HG02759 (cell line): ENCODE measurements at regions not wholly inside any gene's neighbourhood (a gene's known extent, or its start where the extent isn't known, plus 50 kb on each side); places are given as distances from the start of the nearest gene placed in this dataset.
A peak's percentile ranks its signal among the peaks of the same experiment; 100 is the strongest.

Experiments used
- ATAC-seq: cut with Tn5 transposase; IDR thresholded peaks from one replicate; pipeline ENCODE4 v1.9.1; 2021; ENCODE audit warnings: mild to moderate bottlenecking, moderate library complexity; ENCODE audit not compliant: unreplicated experiment

DNA sequence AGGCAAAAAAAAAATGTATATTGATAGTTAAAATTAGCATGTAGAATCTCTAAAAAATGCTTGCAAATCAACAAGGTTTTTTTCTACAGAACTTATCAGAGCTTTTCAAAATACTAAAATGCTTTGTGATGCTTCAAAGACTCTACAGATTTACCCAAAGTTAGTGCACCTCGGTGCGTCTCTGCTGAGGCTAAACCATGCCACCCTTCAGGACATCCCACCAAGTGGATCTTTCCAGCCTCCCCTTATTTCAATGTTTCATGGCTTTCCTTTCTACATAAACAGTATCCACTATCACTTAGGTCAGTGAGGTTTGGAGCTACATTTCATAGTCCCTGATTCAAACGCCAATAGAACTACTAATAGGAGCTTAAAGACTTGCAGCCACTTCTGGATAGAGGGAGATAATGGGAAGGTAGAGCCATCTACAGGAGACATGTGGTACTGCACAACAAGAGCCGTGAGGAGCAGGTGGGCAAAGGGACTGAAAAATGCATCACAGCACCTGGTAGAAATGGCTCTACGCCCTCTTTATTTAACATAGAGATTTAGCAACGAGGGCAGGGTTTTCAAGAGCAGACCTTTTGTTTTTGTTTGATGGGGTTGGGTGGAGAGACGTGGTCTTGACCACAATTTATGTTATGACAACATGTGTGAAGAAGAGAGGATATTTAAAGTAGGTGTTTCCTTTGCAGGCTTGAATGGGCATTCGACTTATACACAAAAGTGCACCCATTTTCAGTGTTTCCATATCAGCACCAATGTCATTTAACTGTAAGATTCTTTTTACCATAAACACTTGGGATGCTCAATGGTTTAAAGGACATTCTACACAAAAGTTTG lies 56.1 kb upstream of the SLC35G4 start:
- peak; percentile 81 for ATAC-seq

GRCh38 chr18:11548916-11549551 lies 60.4 kb upstream of the SLC35G4 start:
- no peak for ATAC-seq

DNA sequence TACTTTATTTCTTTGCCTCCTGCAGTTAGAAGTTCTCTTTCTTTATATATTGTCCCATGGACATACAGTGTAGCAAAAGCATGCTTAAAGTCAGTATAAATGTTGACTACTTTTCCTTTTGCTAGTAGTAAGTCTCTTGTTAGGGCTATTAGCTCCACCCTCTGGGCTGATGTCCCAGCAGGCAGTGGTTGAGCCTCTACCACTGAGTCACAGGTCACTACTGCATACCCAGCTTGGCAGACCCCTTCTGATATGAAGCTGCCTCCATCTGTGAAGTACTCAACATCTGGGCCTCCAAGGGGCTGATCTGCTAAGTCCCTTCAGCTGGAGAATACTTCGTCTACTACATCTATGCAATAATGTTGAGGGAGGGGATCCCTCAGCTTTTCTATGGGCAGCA lies 61.0 kb upstream of the SLC35G4 start:
- ATAC-seq, result no peak

DNA sequence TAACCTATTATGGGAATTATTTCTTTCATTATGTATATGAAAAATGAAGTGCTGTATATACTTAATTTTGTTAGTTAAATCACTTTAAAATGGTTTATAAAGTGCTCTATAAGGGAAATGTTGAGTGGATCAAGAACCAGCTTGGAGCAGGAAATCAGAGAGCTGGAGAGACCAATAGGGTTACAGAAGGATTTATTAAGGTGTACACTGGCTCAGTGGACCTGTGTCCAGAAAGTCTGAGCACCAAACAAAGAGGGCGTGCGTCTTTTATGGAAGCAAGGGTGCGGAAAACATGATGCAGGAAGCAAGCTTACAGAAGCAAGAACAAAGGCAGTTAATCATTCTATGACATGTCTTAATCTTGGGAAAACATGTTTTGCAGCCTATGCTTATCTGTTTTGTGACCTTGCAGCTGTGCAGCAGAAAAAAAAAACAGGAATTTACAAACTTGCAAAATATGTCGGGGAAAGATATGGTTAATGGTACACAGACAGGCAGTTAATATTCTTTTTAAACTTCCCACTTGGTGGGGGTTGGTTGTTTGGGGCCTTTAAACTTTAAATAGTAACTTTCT lies 65.2 kb upstream of the SLC35G4 start:
- no peak for ATAC-seq

DNA sequence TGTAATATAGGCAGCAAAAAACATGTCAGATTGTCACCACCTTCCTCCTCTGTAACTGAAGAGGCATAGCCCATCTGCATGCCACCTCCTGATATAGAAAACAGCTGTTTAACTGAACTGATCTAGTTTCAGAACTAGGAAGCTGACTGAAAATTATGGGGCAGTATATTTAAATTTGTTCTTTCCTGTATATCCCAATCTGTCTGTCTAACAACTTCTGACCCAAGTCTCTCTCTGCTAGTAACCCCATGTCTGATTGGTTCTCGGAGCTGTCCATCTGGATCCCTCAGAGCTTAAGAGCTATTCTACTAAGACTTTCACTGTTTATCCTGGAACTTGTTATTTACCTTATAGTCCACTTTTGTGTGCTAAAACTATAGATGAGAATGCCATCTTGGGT lies 68.2 kb upstream of the SLC35G4 start:
- ATAC-seq, result no peak

GRCh38 chr18:11533942-11534496 lies 75.4 kb upstream of the SLC35G4 start:
- no peak for ATAC-seq

GRCh38 chr18:11533513-11533890 lies 75.9 kb upstream of the SLC35G4 start:
- no peak for ATAC-seq

DNA sequence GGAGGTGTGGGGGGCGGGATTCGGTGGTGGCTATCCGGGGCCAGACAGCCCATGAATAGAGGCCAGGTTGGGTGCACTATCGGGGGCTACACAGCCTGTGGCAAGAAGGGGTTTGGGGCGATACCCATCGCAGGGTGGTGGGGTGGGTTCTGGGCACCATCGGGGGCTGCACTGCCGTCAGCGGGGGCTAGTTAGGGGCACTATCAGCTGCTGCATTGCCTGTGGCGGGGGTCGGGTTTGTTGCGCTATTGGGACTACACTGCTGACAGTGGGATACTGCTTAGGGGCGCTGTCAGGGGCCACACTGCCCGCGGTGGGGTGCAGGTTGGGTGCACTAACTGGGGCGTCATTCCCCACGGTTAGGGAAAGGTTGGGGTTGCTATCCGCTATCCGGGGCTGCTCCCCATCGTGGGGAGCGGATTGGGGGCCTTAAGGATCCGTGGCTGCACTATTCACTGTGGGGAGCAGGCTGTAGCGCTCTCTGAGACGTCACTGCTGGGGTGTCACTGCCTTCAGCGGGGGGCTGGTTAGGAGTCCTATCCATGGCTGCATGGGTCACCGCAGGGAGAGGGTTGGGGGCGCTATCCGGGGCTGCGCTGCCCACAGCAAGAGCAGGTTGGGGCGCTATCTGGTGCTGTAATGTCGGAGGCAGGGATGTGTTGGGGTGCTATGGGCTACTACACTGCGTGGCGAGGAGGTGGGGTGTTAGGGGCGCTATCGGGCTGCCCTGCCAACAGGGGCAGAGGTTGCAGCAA lies 76.5 kb upstream of the SLC35G4 start:
- ATAC-seq, result no peak

DNA sequence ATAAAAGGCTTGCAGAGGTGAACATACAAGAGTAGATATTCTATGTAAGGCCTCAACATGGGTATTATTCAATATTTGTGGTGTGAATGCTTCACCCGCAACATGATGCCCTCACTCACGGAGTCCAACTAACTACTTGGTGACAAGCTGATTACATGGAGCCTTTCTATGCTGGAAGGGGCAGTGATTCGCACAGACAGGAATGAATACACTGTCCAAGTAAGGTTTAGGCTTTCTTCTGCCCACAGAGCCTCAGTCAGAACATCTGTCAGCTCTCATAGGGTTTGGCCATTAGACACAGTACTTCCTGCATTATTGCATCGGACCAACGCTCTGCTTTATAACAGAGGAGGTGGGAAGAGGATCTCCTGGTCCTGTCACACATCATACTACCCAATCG lies 80.3 kb upstream of the SLC35G4 start:
- ATAC-seq, result no peak

DNA sequence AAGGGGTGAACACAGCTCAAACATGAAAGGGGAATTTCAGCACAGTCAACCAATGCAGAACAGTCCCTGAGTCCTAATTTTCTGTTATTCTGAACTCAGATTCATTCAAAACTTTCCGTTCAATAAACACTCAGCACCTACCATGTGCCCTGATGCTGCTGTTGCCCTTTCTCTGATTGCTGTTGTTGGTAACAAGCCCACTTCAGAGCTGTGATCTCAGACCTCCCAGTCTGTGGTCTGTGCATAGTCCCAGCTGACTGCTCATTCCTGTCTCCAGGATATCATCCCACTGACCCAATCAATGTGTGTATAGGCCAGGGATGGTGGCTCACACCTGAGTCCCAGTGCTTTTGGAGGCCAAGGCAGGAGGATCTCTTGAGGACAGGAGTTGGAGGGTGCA lies 82.7 kb upstream of the SLC35G4 start:
- ATAC-seq, result no peak

- no peak for ATAC-seq
Observed at GRCh38 chr18:11523804-11524203, 85.6 kb upstream of the SLC35G4 start.

DNA sequence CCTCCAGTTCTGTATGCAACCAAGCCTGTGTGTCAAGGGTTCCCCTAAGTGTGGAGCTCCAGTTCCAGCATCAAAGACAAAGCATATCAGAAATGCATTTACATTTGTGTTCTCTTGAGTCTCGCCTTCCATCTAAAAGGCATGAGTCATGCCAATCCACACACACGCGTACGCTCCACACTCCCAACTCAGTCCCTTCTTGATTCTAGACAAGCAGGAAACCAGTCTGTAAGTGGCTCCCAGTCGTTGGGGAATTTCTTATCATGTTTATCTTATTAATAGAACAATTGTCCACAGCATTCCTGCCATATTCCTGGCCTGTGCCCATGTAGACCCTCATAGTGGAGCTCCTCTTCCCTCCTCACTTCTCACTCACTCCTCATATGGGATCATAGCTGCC lies 86.4 kb upstream of the SLC35G4 start:
- no peak for ATAC-seq

- no peak for ATAC-seq
Observed at GRCh38 chr18:11521853-11522252, 87.5 kb upstream of the SLC35G4 start.

DNA sequence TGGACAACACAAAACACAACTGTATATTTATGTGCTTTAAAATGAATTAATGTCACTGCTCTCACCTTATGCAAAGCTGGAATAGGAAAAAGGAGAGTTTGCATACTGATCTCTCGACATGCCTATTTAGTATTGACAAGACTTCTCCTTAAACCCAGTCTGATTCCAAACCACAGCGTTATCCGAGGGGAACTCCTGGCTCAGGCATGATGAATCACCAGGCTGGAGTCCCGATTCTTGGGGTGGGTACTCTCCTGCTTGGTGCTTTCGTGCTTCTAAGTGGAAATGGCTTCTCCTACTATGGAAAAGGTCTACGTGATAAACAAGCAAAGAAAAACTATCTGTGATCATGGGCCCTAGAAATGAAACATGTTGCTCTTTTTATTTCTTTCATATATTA lies 88.9 kb upstream of the SLC35G4 start:
- no peak for ATAC-seq

DNA sequence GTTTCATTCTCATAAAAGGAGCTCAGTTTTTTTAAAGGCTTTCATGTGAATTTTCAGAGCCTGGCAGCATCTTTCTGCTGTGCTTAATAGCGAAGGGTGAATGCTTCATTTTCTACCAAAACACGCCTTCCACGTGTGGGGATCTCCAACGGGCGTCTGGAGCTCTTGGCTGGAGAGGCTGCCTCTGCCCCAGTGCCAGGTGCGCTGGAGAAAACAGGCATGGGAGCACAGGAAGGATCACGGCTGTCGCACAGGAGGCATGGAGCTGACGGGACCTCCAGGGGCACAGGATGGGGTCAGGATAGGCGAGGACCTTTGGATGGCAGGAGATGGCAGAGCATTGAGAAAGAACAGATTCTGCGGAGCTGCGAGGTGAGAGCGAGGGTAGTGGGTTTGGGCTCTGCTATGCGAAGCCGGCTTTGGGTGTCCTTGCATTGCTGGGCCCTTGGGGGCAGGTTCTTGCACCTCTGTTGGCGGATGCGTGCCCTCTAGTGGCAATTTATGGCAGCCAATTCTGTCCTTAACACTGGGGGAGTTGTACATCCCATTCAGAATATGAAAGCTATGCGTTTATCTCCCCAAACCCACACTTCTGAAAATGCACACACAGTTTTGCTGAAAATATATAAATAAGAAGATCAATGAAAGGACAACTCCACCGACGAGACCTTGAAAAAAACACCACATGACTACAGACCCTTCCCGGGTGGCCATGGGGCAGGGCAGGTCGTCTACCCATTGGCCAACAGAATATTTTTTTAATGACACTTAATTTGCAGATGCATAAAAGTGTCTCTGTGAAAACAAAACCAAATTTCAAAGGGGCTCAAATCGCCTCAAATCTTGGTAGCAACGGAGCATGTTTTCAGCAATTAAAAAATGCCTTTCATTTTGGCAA lies 90.4 kb upstream of the SLC35G4 start:
- ATAC-seq, result peak; percentile 86

- no peak for ATAC-seq
Observed at GRCh38 chr18:11517704-11518103, 91.7 kb upstream of the SLC35G4 start.

- no peak for ATAC-seq
Observed at GRCh38 chr18:11516751-11517503, 92.5 kb upstream of the SLC35G4 start.

GRCh38 chr18:11514267-11514666 lies 95.1 kb upstream of the SLC35G4 start:
- ATAC-seq, result no peak
